Coronary artery (tissue), 2 donors: ENCODE measurements at regions not wholly inside any gene's neighbourhood (a gene's known extent, or its start where the extent isn't known, plus 50 kb on each side); places are given as distances from the start of the nearest gene placed in this dataset.

Experiments used
- DNase-seq: peaks from one replicate; pipeline ENCODE4 v3.0.0-alpha.2; 2017; ENCODE audit warnings: low spot score
- H3K27ac ChIP-seq, 2 donors: fragments of 200-600 bp; sonication (generic); one replicate each; pipeline ENCODE4 v1.5.1; 2016 to 2019
- H3K4me3 ChIP-seq: fragments of 200-600 bp; sonication (generic); 2 replicates; pipeline ENCODE4 v1.5.1; 2016; ENCODE audit warnings: mild to moderate bottlenecking, moderate library complexity
- CTCF ChIP-seq: fragments of 200-600 bp; sonication (generic); IDR thresholded peaks from one replicate; pipeline ENCODE4 v1.5.1; 2019; ENCODE audit warnings: antibody characterized with exemption

GRCh38 chr1:238108417-238108816, 217.7 kb upstream of the ZP4 start:
- no peak for DNase-seq
- Histone ChIP-seq H3K4me3 (no peak overlapping the region), H3K27ac (no peak overlapping the region)
- no peak for TF ChIP-seq CTCF

GRCh38 chr1:238107322-238107721, 216.6 kb upstream of the ZP4 start:
- Histone ChIP-seq H3K4me3 (no peak overlapping the region), H3K27ac (no peak overlapping the region)
- no peak for TF ChIP-seq CTCF
- no peak for DNase-seq

GRCh38 chr1:238104752-238105151, 214.0 kb upstream of the ZP4 start:
- no peak for TF ChIP-seq CTCF
- Histone ChIP-seq H3K27ac (no peak overlapping the region), H3K4me3 (no peak overlapping the region)
- no peak for DNase-seq

GRCh38 chr1:238101923-238102322, 211.2 kb upstream of the ZP4 start:
- H3K4me3 ChIP-seq = no peak overlapping the region
- DNase-seq = no peak
- TF ChIP-seq CTCF = no peak
- H3K27ac ChIP-seq = no peak overlapping the region

- TF ChIP-seq CTCF = no peak
- Histone ChIP-seq H3K4me3 (no peak overlapping the region), H3K27ac (no peak overlapping the region)
- DNase-seq = no peak
Measured at GRCh38 chr1:238099871-238100270, 209.1 kb upstream of the ZP4 start.

- H3K27ac ChIP-seq = no peak overlapping the region
- DNase-seq = no peak
- H3K4me3 ChIP-seq = no peak overlapping the region
- no peak for TF ChIP-seq CTCF
Measured at GRCh38 chr1:238089615-238090014, 198.9 kb upstream of the ZP4 start.

GRCh38 chr1:238088560-238089290, 198.0 kb upstream of the ZP4 start:
- no peak overlapping the region for H3K4me3 ChIP-seq
- no peak for DNase-seq
- no peak overlapping the region for H3K27ac ChIP-seq
- TF ChIP-seq CTCF = no peak
